HepG2 (cell line): ENCODE measurements at regions not wholly inside any gene's neighbourhood (a gene's known extent, or its start where the extent isn't known, plus 50 kb on each side); places are given as distances from the start of the nearest gene placed in this dataset.

Source experiments
- ATAC-seq: fragments of 200-7000 bp; cut with Tn5 transposase; 3 replicates; pipeline ENCODE4 v1.9.1; 2020; ENCODE audit warnings: mild to moderate bottlenecking, moderate library complexity
- BruUV-seq: library from RNA; stranded (reverse); fragments of 400-500 nt; replicated peaks from 2 replicates; lab custom pipeline; 2021; lab: Mats Ljungman, UMichigan
- CTCF ChIA-PET: fragments of 300-600 bp; formaldehyde crosslinking; extraction: SDS; loops from one replicate; lab custom pipeline; 2021; ENCODE audit warnings: low total read pairs, inconsistent platforms, low intra/inter-chr PET ratio; lab: Yijun Ruan, JAX
- POLR2A ChIA-PET: fragments of 350-600 bp; sonication (Branson Sonifier 250); formaldehyde crosslinking; loops from one replicate; lab custom pipeline; 2020; ENCODE audit warnings: antibody characterized with exemption, inconsistent platforms; lab: Yijun Ruan, JAX
- DNase-seq: peaks from one replicate; pipeline ENCODE4 v3.0.0-alpha.2; 2015; ENCODE audit warnings: low spot score
- FAIRE-seq: peaks from 3 replicates; lab custom pipeline; 2011; peaks lifted over from hg19 to GRCh38; lab: Jason Lieb, UNC
- H2AFZ ChIP-seq: one replicate; pipeline ENCODE4 v1.6.1; 2011; ENCODE audit warnings: low read length, inconsistent platforms
- H3K27ac ChIP-seq: fragments of 300-600 bp; 3 replicates; pipeline ENCODE4 v1.8.0; 2011; ENCODE audit warnings: mixed run types, mild to moderate bottlenecking, mixed read lengths, low read length, inconsistent platforms; ENCODE audit not compliant: insufficient read depth; ENCODE audit errors: extremely low read length
- H3K27me3 ChIP-seq, 2 experiments: fragments of 200-600 bp in 1 of 2; 2 replicates in 1 of 2; 3 replicates in 1 of 2; pipeline versions ENCODE4 v1.6.0 to v1.8.0; 2011; ENCODE audit warnings: low read length in 2 of 2, mild to moderate bottlenecking in 2 of 2, moderate library complexity in 2 of 2, inconsistent platforms in 1 of 2; ENCODE audit not compliant: insufficient read depth in 2 of 2, control insufficient read depth in 1 of 2
- H3K36me3 ChIP-seq, 2 experiments: fragments of 200-600 bp in 1 of 2; replicated peaks in 1 of 2; 2 replicates in 1 of 2; 3 replicates in 1 of 2; pipeline versions ENCODE4 v1.5.1 to v1.8.0; 2011; ENCODE audit warnings: low read length in 2 of 2, inconsistent platforms in 1 of 2; ENCODE audit not compliant: insufficient read depth in 2 of 2, control insufficient read depth in 1 of 2
- H3K4me1 ChIP-seq: 2 replicates; pipeline ENCODE4 v1.5.1; 2012; ENCODE audit warnings: low read length, inconsistent platforms; ENCODE audit not compliant: insufficient read depth
- H3K4me2 ChIP-seq: 2 replicates; pipeline ENCODE4 v1.6.0; 2011; ENCODE audit warnings: low read depth, low read length, inconsistent platforms
- H3K4me3 ChIP-seq, 3 experiments: fragments of 200-600 bp in 1 of 3; sonication (generic), shearing (Covaris generic) in 1 of 3; replicated peaks in 1 of 3; 2 replicates each; pipeline ENCODE4 v1.5.1; 2011 to 2016; ENCODE audit warnings: low read length in 3 of 3, inconsistent platforms in 2 of 3, low read depth in 2 of 3, mild to moderate bottlenecking in 2 of 3, control low read depth in 1 of 3, mixed read lengths in 1 of 3; ENCODE audit not compliant: insufficient read depth in 1 of 3
- H3K79me2 ChIP-seq: one replicate; pipeline ENCODE4 v1.6.1; 2011; ENCODE audit warnings: low read length, inconsistent platforms; ENCODE audit not compliant: insufficient read depth
- H3K9ac ChIP-seq: 2 replicates; pipeline ENCODE4 v1.6.0; 2011; ENCODE audit warnings: mild to moderate bottlenecking, low read depth, low read length, inconsistent platforms; ENCODE audit not compliant: insufficient read depth
- H3K9me3 ChIP-seq: 2 replicates; pipeline ENCODE4 v1.5.1; 2012; ENCODE audit warnings: mild to moderate bottlenecking, low read length
- H4K20me1 ChIP-seq: 2 replicates; pipeline ENCODE4 v1.6.0; 2011; ENCODE audit warnings: inconsistent platforms, mild to moderate bottlenecking, low read length, moderate library complexity; ENCODE audit not compliant: insufficient read depth
- AHDC1 ChIP-seq: sonication (generic); formaldehyde crosslinking; IDR thresholded peaks from 2 replicates; pipeline ENCODE4 v1.5.1; 2020; ENCODE audit warnings: mild to moderate bottlenecking, missing genetic modification reagents, borderline replicate concordance
- ATF3 ChIP-seq: sonication (generic); formaldehyde crosslinking; IDR thresholded peaks from 2 replicates; pipeline ENCODE4 v1.4.0; 2020; ENCODE audit warnings: missing genetic modification reagents
- ERF ChIP-seq: IDR thresholded peaks from 2 replicates; pipeline ENCODE4 v1.6.1; 2018; ENCODE audit warnings: missing biosample characterization, missing genetic modification reagents
- FOXM1 ChIP-seq: sonication (generic); formaldehyde crosslinking; IDR thresholded peaks from 2 replicates; pipeline ENCODE4 v1.5.0; 2020; ENCODE audit warnings: missing genetic modification reagents
- TSC22D2 ChIP-seq: sonication (generic); formaldehyde crosslinking; IDR thresholded peaks from 2 replicates; pipeline ENCODE4 v1.5.1; 2020; ENCODE audit warnings: missing genetic modification reagents, mild to moderate bottlenecking, borderline replicate concordance
- ZBTB43 ChIP-seq: sonication (generic); formaldehyde crosslinking; conservative IDR thresholded peaks from 2 replicates; pipeline ENCODE4 v1.4.0; 2020; ENCODE audit warnings: missing genetic modification reagents
- ZBTB8A ChIP-seq: sonication (generic); formaldehyde crosslinking; IDR thresholded peaks from 2 replicates; pipeline ENCODE4 v1.4.0; 2020; ENCODE audit warnings: mild to moderate bottlenecking, low read depth, missing genetic modification reagents, borderline replicate concordance
- ZFP90 ChIP-seq: sonication (generic); formaldehyde crosslinking; IDR thresholded peaks from 2 replicates; pipeline ENCODE4 v1.8.0; 2022; ENCODE audit warnings: missing genetic modification reagents, mild to moderate bottlenecking, inconsistent platforms, borderline replicate concordance
- ZNF382 ChIP-seq: sonication (generic); formaldehyde crosslinking; IDR thresholded peaks from 2 replicates; pipeline ENCODE4 v1.5.0; 2020; ENCODE audit warnings: missing genetic modification reagents, mild to moderate bottlenecking, borderline replicate concordance
- ZNF503 ChIP-seq: sonication (generic); formaldehyde crosslinking; IDR thresholded peaks from 2 replicates; pipeline ENCODE4 v1.4.0; 2020; ENCODE audit warnings: missing genetic modification reagents
- ZNF567 ChIP-seq: sonication (generic); formaldehyde crosslinking; IDR thresholded peaks from 2 replicates; pipeline ENCODE4 v1.8.1; 2023; ENCODE audit warnings: mild to moderate bottlenecking, missing genetic modification reagents, borderline replicate concordance
- ZNF709 ChIP-seq: sonication (generic); formaldehyde crosslinking; IDR thresholded peaks from 2 replicates; pipeline ENCODE4 v1.5.0; 2020; ENCODE audit warnings: mild to moderate bottlenecking, missing genetic modification reagents
- ZSCAN29 ChIP-seq: sonication (generic); formaldehyde crosslinking; conservative IDR thresholded peaks from 2 replicates; pipeline ENCODE4 v1.4.0; 2020; ENCODE audit warnings: mild to moderate bottlenecking, missing genetic modification reagents
- WGBS: methylation state at CpG from one replicate; pipeline ENCODE4 v1.1.6; 2017; ENCODE audit warnings: low lambda C conversion rate; 5-methylcytosine and 5-hydroxymethylcytosine counted together
- in situ Hi-C: cut with HindIII; loops from 2 replicates; pipeline ENCODE4 v1.10.0; 2017; ENCODE audit warnings: low pct_unique_long_range_greater_than_20kb; ENCODE audit not compliant: extremely low pct_ligation_motif_present
- intact Hi-C: fragments of 100-400 bp; cut with micrococcal nuclease; formaldehyde crosslinking; loops from one replicate; pipeline ENCODE4 v1.10.0; 2022; ENCODE audit not compliant: unreplicated experiment

GRCh38 chr3:147757866-147758265 lies 348.7 kb downstream of the ZIC1 start:
- intact Hi-C loops (no loop called here), in situ Hi-C loops (no loop called here)
- Histone ChIP-seq H4K20me1 (no peaks in the 10 kb centered on the region), H2AFZ (no peak overlapping the region), H3K4me2 (no peak overlapping the region), H3K9ac (no peak overlapping the region), H3K36me3 (no peaks in the 10 kb centered on the region), H3K4me1 (no peaks in the 10 kb centered on the region), H3K27me3 (no peaks in the 10 kb centered on the region), H3K4me3 (no peak overlapping the region), H3K9me3 (no peaks in the 10 kb centered on the region), H3K27ac (no peak overlapping the region), H3K79me2 (no peaks in the 10 kb centered on the region)
- DNase-seq: no peak
- no TSS peak for BruUV-seq
- ChIA-PET POLR2A (no interaction called here), CTCF (no interaction called here)
- FAIRE-seq: no peak
- no peak for ATAC-seq
- 2% methylated on average over 3 of the region's 3 CpGs for WGBS
- no peak for TF ChIP-seq ZBTB43 (CRISPR knock-in tag)
- no peak for TF ChIP-seq ATF3 (CRISPR knock-in tag)
- TF ChIP-seq FOXM1: no peak
- no peak for TF ChIP-seq TSC22D2 (CRISPR knock-in tag)
- TF ChIP-seq ZNF382 (CRISPR knock-in tag): no peak
- no peak for TF ChIP-seq ERF (CRISPR knock-in tag)
- TF ChIP-seq ZNF503 (CRISPR knock-in tag): no peak
- no peak for TF ChIP-seq ZSCAN29
- TF ChIP-seq AHDC1 (CRISPR knock-in tag): no peak
- no peak for TF ChIP-seq ZBTB8A (CRISPR knock-in tag)
- no peak for TF ChIP-seq ZNF709 (CRISPR knock-in tag)
- no peak for TF ChIP-seq ZNF567 (CRISPR knock-in tag)
- TF ChIP-seq ZFP90: no peak
